NCI-H1930 (cell line): ENCODE measurements at regions not wholly inside any gene's neighbourhood (a gene's known extent, or its start where the extent isn't known, plus 50 kb on each side); places are given as distances from the start of the nearest gene placed in this dataset.
"Not testable (repeated sequence)": the region's sequence is repeated elsewhere in the genome, so short reads cannot be mapped to it uniquely, and the experiment has no call there.

Experiments
- DNase-seq, 2 experiments: peaks; one replicate each; lab custom pipeline; 2025; lab: John Stamatoyannopoulos, UW

GRCh38 chr13:44054525-44054924, 174.8 kb downstream of the LACC1 start:
- no peak for DNase-seq

- DNase-seq: not testable (repeated sequence)
Observed at GRCh38 chr13:44055681-44056080, 176.0 kb downstream of the LACC1 start.

GRCh38 chr13:44058067-44058466, 178.4 kb downstream of the LACC1 start:
- no peak for DNase-seq

- no peak for DNase-seq
Observed at GRCh38 chr13:44058624-44059215, 179.0 kb downstream of the LACC1 start.

- DNase-seq: no peak
Observed at GRCh38 chr13:44061876-44062275, 182.2 kb downstream of the LACC1 start.

- no peak for DNase-seq
Observed at GRCh38 chr13:44063467-44063866, 183.8 kb downstream of the LACC1 start.

GRCh38 chr13:44063881-44064280, 184.2 kb downstream of the LACC1 start:
- DNase-seq: no peak

- DNase-seq: no peak
Observed at GRCh38 chr13:44064357-44064756, 184.7 kb downstream of the LACC1 start.

GRCh38 chr13:44068169-44068568, 188.5 kb downstream of the LACC1 start:
- DNase-seq: no peak

- DNase-seq: no peak
Observed at GRCh38 chr13:44068737-44069136, 189.0 kb downstream of the LACC1 start.

GRCh38 chr13:44072536-44072935, 192.8 kb downstream of the LACC1 start:
- DNase-seq: no peak

GRCh38 chr13:44074611-44075010, 194.9 kb downstream of the LACC1 start:
- DNase-seq: no peak

- DNase-seq: no peak
Observed at GRCh38 chr13:44075113-44075512, 195.4 kb downstream of the LACC1 start.

- no peak for DNase-seq
Observed at GRCh38 chr13:44078806-44079376, 199.2 kb downstream of the LACC1 start.

GRCh38 chr13:44079413-44080205, 199.9 kb downstream of the LACC1 start:
- DNase-seq: no peak

GRCh38 chr13:44084146-44084545, 204.4 kb downstream of the LACC1 start:
- DNase-seq: no peak

GRCh38 chr13:44086389-44086788, 206.7 kb downstream of the LACC1 start:
- no peak for DNase-seq

- DNase-seq: no peak
Observed at GRCh38 chr13:44088411-44088810, 208.7 kb downstream of the LACC1 start.

- DNase-seq: no peak
Observed at GRCh38 chr13:44088991-44089413, 209.3 kb downstream of the LACC1 start.

GRCh38 chr13:44089452-44089851, 209.7 kb downstream of the LACC1 start:
- no peak for DNase-seq

- no peak for DNase-seq
Observed at GRCh38 chr13:44092078-44092970, 212.6 kb downstream of the LACC1 start.
